Astrocyte (in vitro differentiated cells and primary cell): ENCODE measurements at regions not wholly inside any gene's neighbourhood (a gene's known extent, or its start where the extent isn't known, plus 50 kb on each side); places are given as distances from the start of the nearest gene placed in this dataset.

Experiments
- DNase-seq: peaks from one replicate; pipeline ENCODE4 v3.0.0-alpha.2; 2010; ENCODE audit warnings: low read depth
- FAIRE-seq: peaks from 2 replicates; lab custom pipeline; 2011; peaks lifted over from hg19 to GRCh38; lab: Jason Lieb, UNC
- H2AFZ ChIP-seq: 2 replicates; pipeline ENCODE4 v1.6.0; 2012; ENCODE audit warnings: low read depth, low read length, inconsistent platforms
- H3K27ac ChIP-seq: 2 replicates; pipeline ENCODE4 v1.5.1; 2011; ENCODE audit warnings: low read depth, low read length, inconsistent platforms
- H3K27me3 ChIP-seq: 2 replicates; pipeline ENCODE4 v1.6.0; 2011; ENCODE audit warnings: low read length, inconsistent platforms; ENCODE audit not compliant: insufficient read depth
- H3K36me3 ChIP-seq: 2 replicates; pipeline ENCODE4 v1.5.1; 2011; ENCODE audit warnings: low read length, inconsistent platforms; ENCODE audit not compliant: insufficient read depth
- H3K4me1 ChIP-seq: 2 replicates; pipeline ENCODE4 v1.5.1; 2011; ENCODE audit warnings: low read length, inconsistent platforms; ENCODE audit not compliant: insufficient read depth
- H3K4me2 ChIP-seq: 2 replicates; pipeline ENCODE4 v1.6.0; 2012; ENCODE audit warnings: low read length, inconsistent platforms
- H3K4me3 ChIP-seq: 2 replicates; pipeline ENCODE4 v1.5.1; 2011; ENCODE audit warnings: low read depth, mild to moderate bottlenecking, low read length, inconsistent platforms; ENCODE audit not compliant: insufficient read depth
- H3K79me2 ChIP-seq: 2 replicates; pipeline ENCODE4 v1.6.0; 2012; ENCODE audit warnings: mild to moderate bottlenecking, low read length, inconsistent platforms; ENCODE audit not compliant: insufficient read depth
- H3K9ac ChIP-seq: 2 replicates; pipeline ENCODE4 v1.6.0; 2012; ENCODE audit warnings: mild to moderate bottlenecking, low read length, inconsistent platforms
- H3K9me3 ChIP-seq: 2 replicates; pipeline ENCODE4 v1.5.1; 2012; ENCODE audit warnings: low read depth, mild to moderate bottlenecking, low read length, inconsistent platforms; ENCODE audit not compliant: insufficient read depth
- H4K20me1 ChIP-seq: 2 replicates; pipeline ENCODE4 v1.6.0; 2012; ENCODE audit warnings: low read length, inconsistent platforms; ENCODE audit not compliant: insufficient read depth
- H3K27ac Mint-ChIP-seq: one replicate; pipeline ENCODE4 v1.8.0; 2021; ENCODE audit warnings: mild to moderate bottlenecking, mixed read lengths; ENCODE audit not compliant: unreplicated experiment
- H3K27me3 Mint-ChIP-seq: one replicate; pipeline ENCODE4 v1.8.0; 2021; ENCODE audit warnings: low read depth, mixed read lengths; ENCODE audit not compliant: unreplicated experiment
- H3K36me3 Mint-ChIP-seq: one replicate; pipeline ENCODE4 v1.8.0; 2021; ENCODE audit warnings: low read depth, mixed read lengths; ENCODE audit not compliant: unreplicated experiment
- H3K4me1 Mint-ChIP-seq: one replicate; pipeline ENCODE4 v1.8.0; 2021; ENCODE audit warnings: low read depth, mixed read lengths; ENCODE audit not compliant: unreplicated experiment
- H3K4me3 Mint-ChIP-seq: one replicate; pipeline ENCODE4 v1.8.0; 2021; ENCODE audit warnings: mild to moderate bottlenecking, moderate library complexity, mixed read lengths; ENCODE audit not compliant: unreplicated experiment
- H3K9me3 Mint-ChIP-seq: one replicate; pipeline ENCODE4 v1.8.0; 2021; ENCODE audit warnings: mild to moderate bottlenecking, mixed read lengths; ENCODE audit not compliant: unreplicated experiment
- CTCF ChIP-seq: IDR thresholded peaks from 2 replicates; pipeline ENCODE4 v1.5.1; 2011; ENCODE audit warnings: low read depth, mild to moderate bottlenecking, inconsistent platforms, low read length, moderate library complexity; ENCODE audit not compliant: insufficient read depth
- EZH2 ChIP-seq: IDR thresholded peaks from 2 replicates; pipeline ENCODE4 v1.6.1; 2012; ENCODE audit warnings: mild to moderate bottlenecking, low read length, inconsistent platforms; ENCODE audit not compliant: insufficient read depth

GRCh38 chr2:187884003-187884402 is 329.8 kb upstream of the TFPI start:
- Mint-ChIP-seq H3K27ac (no peak overlapping the region), H3K36me3 (peaks cover 1% of the 10 kb centered on the region), H3K9me3 (no peaks in the 10 kb centered on the region), H3K27me3 (no peaks in the 10 kb centered on the region), H3K4me3 (no peak overlapping the region), H3K4me1 (no peaks in the 10 kb centered on the region)
- Histone ChIP-seq H3K27ac (no peak overlapping the region), H3K4me3 (no peak overlapping the region), H3K79me2 (no peaks in the 10 kb centered on the region), H3K4me2 (no peak overlapping the region), H3K36me3 (no peaks in the 10 kb centered on the region), H3K27me3 (no peaks in the 10 kb centered on the region), H4K20me1 (no peaks in the 10 kb centered on the region), H3K9me3 (no peaks in the 10 kb centered on the region), H2AFZ (no peak overlapping the region), H3K9ac (no peak overlapping the region), H3K4me1 (no peaks in the 10 kb centered on the region)
- no peak for TF ChIP-seq CTCF
- TF ChIP-seq EZH2 = no peak
- DNase-seq (no peak), FAIRE-seq (no peak)

GRCh38 chr2:187890690-187891089 is 336.5 kb upstream of the TFPI start:
- Histone ChIP-seq H3K27ac (no peak overlapping the region), H3K9me3 (no peaks in the 10 kb centered on the region), H3K4me3 (no peak overlapping the region), H3K4me1 (no peaks in the 10 kb centered on the region), H4K20me1 (no peaks in the 10 kb centered on the region), H3K4me2 (no peak overlapping the region), H3K9ac (no peak overlapping the region), H3K79me2 (no peaks in the 10 kb centered on the region), H2AFZ (no peak overlapping the region), H3K27me3 (no peaks in the 10 kb centered on the region), H3K36me3 (no peaks in the 10 kb centered on the region)
- H3K27ac Mint-ChIP-seq = no peak overlapping the region
- no peak for TF ChIP-seq CTCF
- TF ChIP-seq EZH2 = no peak
- FAIRE-seq (no peak), DNase-seq (no peak)
- no peaks in the 10 kb centered on the region for H3K9me3 Mint-ChIP-seq
- H3K36me3 Mint-ChIP-seq = no peaks in the 10 kb centered on the region
- no peaks in the 10 kb centered on the region for H3K4me1 Mint-ChIP-seq
- H3K27me3 Mint-ChIP-seq = no peaks in the 10 kb centered on the region
- no peak overlapping the region for H3K4me3 Mint-ChIP-seq

- H3K9me3 Mint-ChIP-seq = peaks cover 6% of the 10 kb centered on the region
- Histone ChIP-seq H3K27me3 (no peaks in the 10 kb centered on the region), H3K4me3 (no peak overlapping the region), H3K9me3 (no peaks in the 10 kb centered on the region), H3K4me2 (no peak overlapping the region), H4K20me1 (no peaks in the 10 kb centered on the region), H3K36me3 (no peaks in the 10 kb centered on the region), H3K4me1 (no peaks in the 10 kb centered on the region), H3K79me2 (no peaks in the 10 kb centered on the region), H3K27ac (no peak overlapping the region), H2AFZ (no peak overlapping the region), H3K9ac (no peak overlapping the region)
- no peaks in the 10 kb centered on the region for H3K36me3 Mint-ChIP-seq
- H3K4me3 Mint-ChIP-seq = no peak overlapping the region
- H3K27me3 Mint-ChIP-seq = no peaks in the 10 kb centered on the region
- no peak for TF ChIP-seq EZH2
- TF ChIP-seq CTCF = no peak
- no peaks in the 10 kb centered on the region for H3K4me1 Mint-ChIP-seq
- FAIRE-seq = no peak
- peak; percentile 6 for DNase-seq
- H3K27ac Mint-ChIP-seq = no peak overlapping the region
Measured at GRCh38 chr2:187900021-187900420, 345.8 kb upstream of the TFPI start.
